Fibroblast of skin of left biceps (primary cell): ENCODE measurements at regions not wholly inside any gene's neighbourhood (a gene's known extent, or its start where the extent isn't known, plus 50 kb on each side); places are given as distances from the start of the nearest gene placed in this dataset.
"Not testable (repeated sequence)": the region's sequence is repeated elsewhere in the genome, so short reads cannot be mapped to it uniquely, and the experiment has no call there.

ENCODE experiments used
- DNase-seq, 2 experiments: peaks; one replicate each; pipeline ENCODE4 v3.0.0-alpha.2; 2013; ENCODE audit warnings: low read depth in 2 of 2

- DNase-seq = no peak
These were observed 188.8 kb upstream of the GLRA1 start for GRCh38 chr5:152113401-152113800.

- no peak for DNase-seq
These were observed 182.6 kb upstream of the GLRA1 start for GRCh38 chr5:152107220-152107619.

- no peak for DNase-seq
These were observed 181.9 kb upstream of the GLRA1 start for GRCh38 chr5:152106571-152106970.

GRCh38 chr5:152105085-152105484 is 180.4 kb upstream of the GLRA1 start:
- no peak for DNase-seq

GRCh38 chr5:152104211-152104610 is 179.6 kb upstream of the GLRA1 start:
- DNase-seq = no peak

GRCh38 chr5:152102908-152103307 is 178.3 kb upstream of the GLRA1 start:
- DNase-seq = not testable (repeated sequence)

- no peak for DNase-seq
These were observed 177.4 kb upstream of the GLRA1 start for GRCh38 chr5:152102057-152102456.

GRCh38 chr5:152100462-152100861 is 175.8 kb upstream of the GLRA1 start:
- DNase-seq = no peak

- no peak for DNase-seq
These were observed 172.5 kb upstream of the GLRA1 start for GRCh38 chr5:152097128-152097527.

- no peak for DNase-seq
These were observed 170.1 kb upstream of the GLRA1 start for GRCh38 chr5:152094716-152095115.

- DNase-seq = no peak
These were observed 169.4 kb upstream of the GLRA1 start for GRCh38 chr5:152094060-152094459.

- DNase-seq = no peak
These were observed 167.9 kb upstream of the GLRA1 start for GRCh38 chr5:152092580-152092979.

- DNase-seq = no peak
These were observed 165.0 kb upstream of the GLRA1 start for GRCh38 chr5:152089644-152090043.

GRCh38 chr5:152086668-152087067 is 162.0 kb upstream of the GLRA1 start:
- DNase-seq = no peak

GRCh38 chr5:152084476-152084875 is 159.8 kb upstream of the GLRA1 start:
- DNase-seq = no peak

- DNase-seq = no peak
These were observed 158.6 kb upstream of the GLRA1 start for GRCh38 chr5:152083231-152083630.

- DNase-seq = no peak
These were observed 147.4 kb upstream of the GLRA1 start for GRCh38 chr5:152072091-152072490.

- no peak for DNase-seq
These were observed 145.9 kb upstream of the GLRA1 start for GRCh38 chr5:152070591-152070990.

- no peak for DNase-seq
These were observed 142.1 kb upstream of the GLRA1 start for GRCh38 chr5:152066784-152067183.

GRCh38 chr5:152063004-152063403 is 138.4 kb upstream of the GLRA1 start:
- no peak for DNase-seq

GRCh38 chr5:152061095-152061494 is 136.4 kb upstream of the GLRA1 start:
- no peak for DNase-seq

GRCh38 chr5:152058267-152058666 is 133.6 kb upstream of the GLRA1 start:
- no peak for DNase-seq

GRCh38 chr5:152056931-152057330 is 132.3 kb upstream of the GLRA1 start:
- no peak for DNase-seq

GRCh38 chr5:152052470-152052869 is 127.8 kb upstream of the GLRA1 start:
- no peak for DNase-seq
